C4-2B (cell line): ENCODE measurements at regions not wholly inside any gene's neighbourhood (a gene's known extent, or its start where the extent isn't known, plus 50 kb on each side); places are given as distances from the start of the nearest gene placed in this dataset.

Experiments used
- H3K27ac ChIP-seq: fragments of 450-650 bp; 2 replicates; pipeline ENCODE4 v1.5.1; 2017
- ZFX ChIP-seq: fragments of 450-650 bp; IDR thresholded peaks from 2 replicates; pipeline ENCODE4 v1.6.1; 2017
- TF ChIP-seq, protein P1 (sequence below): fragments of 450-650 bp; conservative IDR thresholded peaks from 2 replicates; pipeline ENCODE4 v1.5.1; 2017; ENCODE audit warnings: mild to moderate bottlenecking

DNA sequence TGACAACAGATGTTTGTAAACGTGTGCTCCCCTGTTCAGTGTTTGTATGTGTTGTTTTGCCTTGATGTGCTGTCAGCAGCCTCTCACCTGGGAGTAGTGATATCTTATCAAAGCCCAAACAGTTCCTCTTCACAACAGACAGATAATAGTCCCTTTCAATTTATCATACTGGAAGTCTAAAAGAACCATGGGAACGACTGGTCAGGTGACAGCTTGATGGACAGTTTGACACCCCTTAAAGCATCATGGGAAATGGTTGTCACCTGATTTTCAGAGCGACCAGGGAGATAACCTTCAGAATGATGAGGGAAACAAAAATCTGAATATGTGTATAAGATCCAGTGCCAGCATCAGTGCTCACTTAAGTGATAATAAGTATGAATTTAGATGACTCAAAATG is 146.3 kb upstream of the SOX2 start:
- no peak for TF ChIP-seq ZFX
- no peak overlapping the region for H3K27ac ChIP-seq

DNA sequence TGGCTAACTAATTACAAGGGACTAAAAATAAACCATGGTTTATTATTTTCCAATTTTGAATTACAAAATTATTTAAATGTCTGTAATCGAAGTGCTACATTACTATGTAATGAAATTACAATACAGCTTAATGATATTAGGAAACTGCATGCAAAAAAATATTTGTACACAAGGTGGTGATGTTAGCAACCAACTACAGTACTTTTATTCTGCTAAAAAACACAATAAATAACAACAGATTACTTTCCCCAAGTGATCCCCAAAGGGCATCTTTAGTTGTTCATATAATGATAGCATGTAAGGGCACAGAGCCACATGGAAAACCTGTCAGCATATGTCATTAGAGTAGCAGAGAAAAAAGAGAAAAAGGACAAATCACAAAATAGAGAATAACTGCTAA is 147.5 kb upstream of the SOX2 start:
- no peak for TF ChIP-seq ZFX
- TF ChIP-seq, protein P1, sequence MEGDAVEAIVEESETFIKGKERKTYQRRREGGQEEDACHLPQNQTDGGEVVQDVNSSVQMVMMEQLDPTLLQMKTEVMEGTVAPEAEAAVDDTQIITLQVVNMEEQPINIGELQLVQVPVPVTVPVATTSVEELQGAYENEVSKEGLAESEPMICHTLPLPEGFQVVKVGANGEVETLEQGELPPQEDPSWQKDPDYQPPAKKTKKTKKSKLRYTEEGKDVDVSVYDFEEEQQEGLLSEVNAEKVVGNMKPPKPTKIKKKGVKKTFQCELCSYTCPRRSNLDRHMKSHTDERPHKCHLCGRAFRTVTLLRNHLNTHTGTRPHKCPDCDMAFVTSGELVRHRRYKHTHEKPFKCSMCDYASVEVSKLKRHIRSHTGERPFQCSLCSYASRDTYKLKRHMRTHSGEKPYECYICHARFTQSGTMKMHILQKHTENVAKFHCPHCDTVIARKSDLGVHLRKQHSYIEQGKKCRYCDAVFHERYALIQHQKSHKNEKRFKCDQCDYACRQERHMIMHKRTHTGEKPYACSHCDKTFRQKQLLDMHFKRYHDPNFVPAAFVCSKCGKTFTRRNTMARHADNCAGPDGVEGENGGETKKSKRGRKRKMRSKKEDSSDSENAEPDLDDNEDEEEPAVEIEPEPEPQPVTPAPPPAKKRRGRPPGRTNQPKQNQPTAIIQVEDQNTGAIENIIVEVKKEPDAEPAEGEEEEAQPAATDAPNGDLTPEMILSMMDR: peak; percentile 13; the same call in 1 of the 2 replicates
- H3K27ac ChIP-seq: no peak overlapping the region

DNA sequence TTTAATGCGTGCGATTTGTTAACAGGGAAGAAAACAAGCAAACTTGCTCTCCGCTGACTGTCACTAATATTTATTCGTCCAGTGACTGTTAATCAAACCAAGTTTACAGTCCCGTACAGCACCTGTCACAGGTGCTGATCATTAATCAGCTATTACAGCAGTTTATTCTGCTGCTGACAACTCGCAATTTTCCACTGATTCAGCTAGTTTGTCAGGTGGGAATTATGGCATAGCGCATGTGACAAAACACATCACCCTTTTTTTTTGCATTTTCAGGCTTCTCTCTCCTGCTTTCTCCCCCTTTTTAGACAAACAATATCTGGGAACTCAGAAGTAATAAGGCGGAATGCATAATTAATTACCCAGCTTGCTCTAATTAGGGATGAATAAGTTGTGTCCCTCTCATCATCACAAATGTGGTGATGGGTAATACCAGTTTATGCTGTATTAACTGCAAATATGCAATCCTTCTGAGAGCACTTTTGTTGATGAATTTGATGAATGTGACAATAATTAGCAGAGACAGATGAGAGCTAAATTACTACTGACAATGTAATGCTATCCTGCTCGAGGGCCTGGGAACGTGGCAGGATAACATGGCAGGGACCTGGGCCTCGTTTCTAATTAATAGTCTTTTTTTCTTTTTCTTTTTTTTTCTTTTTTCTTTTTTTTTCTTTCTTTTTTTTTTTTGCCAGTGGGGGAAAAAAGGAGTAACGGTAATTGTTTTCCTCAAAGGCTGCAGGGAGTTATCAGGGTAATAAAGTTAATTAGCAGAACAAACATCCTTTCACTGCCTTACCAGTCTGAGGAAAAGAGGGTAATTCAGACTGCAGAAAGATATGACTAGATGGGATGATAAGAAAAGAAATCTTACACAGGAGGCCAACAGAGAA is 150.3 kb upstream of the SOX2 start:
- TF ChIP-seq, protein P1: no peak
- TF ChIP-seq ZFX: no peak
- H3K27ac ChIP-seq: no peak overlapping the region

DNA sequence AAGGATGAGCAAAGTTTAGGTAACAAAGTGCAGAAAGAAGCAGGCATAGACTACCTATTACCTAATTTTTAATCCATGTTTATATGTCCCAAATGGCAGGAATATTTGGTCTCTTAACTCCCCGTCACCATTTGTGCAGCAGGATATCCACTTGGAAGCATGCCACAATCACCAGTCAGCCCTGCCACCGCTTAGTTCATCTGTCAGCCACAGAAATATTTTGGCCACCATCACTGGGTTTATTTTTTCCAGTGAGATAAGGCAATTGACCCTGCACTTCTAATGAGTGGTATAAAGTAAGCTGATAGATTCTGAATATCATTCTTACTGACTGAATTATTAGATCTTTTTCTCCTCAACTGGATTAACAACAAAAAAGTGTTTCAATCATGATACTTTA is 152.9 kb upstream of the SOX2 start:
- no peak overlapping the region for H3K27ac ChIP-seq
- no peak for TF ChIP-seq ZFX
- TF ChIP-seq, protein P1: no peak

DNA sequence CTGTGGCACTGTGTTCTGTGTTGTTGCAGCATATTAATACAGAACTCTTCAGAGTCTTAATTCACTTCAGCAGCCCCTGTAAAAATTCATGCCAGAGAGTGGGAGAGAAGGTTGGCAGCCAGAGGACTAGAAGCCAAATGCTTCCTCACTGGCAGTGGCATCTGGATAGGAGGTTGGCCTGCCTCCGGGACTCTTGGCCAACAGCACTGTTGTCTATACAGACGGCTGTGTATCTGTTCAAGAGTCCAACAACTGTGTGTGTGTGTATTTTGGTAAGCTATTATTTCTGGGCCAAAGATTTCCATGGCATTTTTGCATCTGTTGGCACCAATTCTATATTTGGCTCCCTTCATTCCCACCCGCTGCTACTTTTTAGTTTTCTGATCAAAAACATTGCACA is 156.0 kb upstream of the SOX2 start:
- TF ChIP-seq ZFX: no peak
- TF ChIP-seq, protein P1: no peak
- H3K27ac ChIP-seq: no peak overlapping the region

DNA sequence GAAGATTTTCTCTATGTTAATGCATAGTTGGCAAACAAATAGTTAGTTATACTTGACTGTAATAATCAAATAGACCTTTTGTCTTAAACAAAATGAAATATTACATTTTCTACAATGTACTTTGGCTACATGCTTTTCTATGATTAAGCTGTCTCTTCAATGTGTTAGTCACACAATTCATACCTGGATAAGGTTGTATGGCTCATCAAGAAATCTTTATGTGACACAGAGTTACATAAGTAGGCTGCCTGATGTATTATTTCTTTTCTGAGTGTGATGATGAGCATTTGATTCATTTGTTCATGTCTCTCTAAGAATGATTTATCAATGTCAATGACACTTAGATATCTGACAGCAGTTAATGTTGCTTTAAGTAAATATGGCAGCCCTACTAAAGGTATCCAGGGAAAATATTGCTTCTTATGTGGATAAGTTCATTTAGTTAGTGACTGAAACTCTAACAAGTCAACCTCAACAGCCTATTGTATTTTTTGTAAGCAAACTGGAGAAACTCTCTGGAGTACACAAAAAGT is 157.4 kb upstream of the SOX2 start:
- H3K27ac ChIP-seq: no peak overlapping the region
- TF ChIP-seq, protein P1: no peak
- TF ChIP-seq ZFX: no peak

DNA sequence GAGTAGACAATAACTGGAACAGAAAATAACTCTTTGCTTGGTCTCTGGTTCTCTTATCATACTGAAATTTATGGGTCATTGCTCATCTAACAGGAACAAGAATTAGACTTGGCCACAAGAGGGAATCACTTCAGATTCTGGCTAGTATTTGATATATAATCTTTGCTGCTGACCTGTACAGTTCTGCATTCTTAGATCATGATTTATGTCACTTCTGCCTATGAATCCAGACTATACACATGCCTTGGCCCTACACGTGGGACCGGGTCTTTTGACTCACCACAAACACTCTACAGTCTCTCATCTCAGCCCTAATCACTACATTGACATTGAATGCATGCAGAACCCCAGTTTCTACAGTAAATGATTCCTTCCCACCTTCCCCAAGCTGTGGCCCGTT is 162.5 kb upstream of the SOX2 start:
- no peak overlapping the region for H3K27ac ChIP-seq
- TF ChIP-seq ZFX: no peak
- TF ChIP-seq, protein P1: no peak

DNA sequence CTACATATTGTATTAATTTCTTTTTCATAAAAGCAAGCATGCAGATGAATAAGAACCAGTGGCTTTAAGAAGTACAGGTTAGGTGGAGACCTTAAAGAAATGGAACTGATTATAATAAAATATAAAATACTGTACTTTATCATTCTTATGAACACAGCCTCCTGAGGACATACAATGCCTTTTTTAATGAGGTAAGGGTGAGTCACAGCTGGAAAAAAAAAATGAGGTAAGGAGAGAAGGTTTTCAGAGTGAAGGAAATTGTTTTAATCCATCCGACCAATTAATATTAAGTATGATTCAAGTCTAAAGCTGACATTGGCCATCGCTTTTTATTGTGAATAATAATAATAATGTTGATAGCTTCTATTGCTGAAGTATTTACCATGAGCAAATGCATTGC is 170.3 kb upstream of the SOX2 start:
- no peak overlapping the region for H3K27ac ChIP-seq
- TF ChIP-seq, protein P1: no peak
- no peak for TF ChIP-seq ZFX
